HepG2 (cell line): ENCODE measurements at regions not wholly inside any gene's neighbourhood (a gene's known extent, or its start where the extent isn't known, plus 50 kb on each side); places are given as distances from the start of the nearest gene placed in this dataset.

Experiments
- ATAC-seq: fragments of 200-7000 bp; cut with Tn5 transposase; 3 replicates; pipeline ENCODE4 v1.9.1; 2020; ENCODE audit warnings: mild to moderate bottlenecking, moderate library complexity
- BruUV-seq: library from RNA; stranded (reverse); fragments of 400-500 nt; replicated peaks from 2 replicates; lab custom pipeline; 2021; lab: Mats Ljungman, UMichigan
- CTCF ChIA-PET: fragments of 300-600 bp; formaldehyde crosslinking; extraction: SDS; loops from one replicate; lab custom pipeline; 2021; ENCODE audit warnings: low total read pairs, inconsistent platforms, low intra/inter-chr PET ratio; lab: Yijun Ruan, JAX
- POLR2A ChIA-PET: fragments of 350-600 bp; sonication (Branson Sonifier 250); formaldehyde crosslinking; loops from one replicate; lab custom pipeline; 2020; ENCODE audit warnings: antibody characterized with exemption, inconsistent platforms; lab: Yijun Ruan, JAX
- DNase-seq: peaks from one replicate; pipeline ENCODE4 v3.0.0-alpha.2; 2015; ENCODE audit warnings: low spot score
- FAIRE-seq: peaks from 3 replicates; lab custom pipeline; 2011; peaks lifted over from hg19 to GRCh38; lab: Jason Lieb, UNC
- H2AFZ ChIP-seq: one replicate; pipeline ENCODE4 v1.6.1; 2011; ENCODE audit warnings: low read length, inconsistent platforms
- H3K27ac ChIP-seq: fragments of 300-600 bp; 3 replicates; pipeline ENCODE4 v1.8.0; 2011; ENCODE audit warnings: mixed run types, mild to moderate bottlenecking, mixed read lengths, low read length, inconsistent platforms; ENCODE audit not compliant: insufficient read depth; ENCODE audit errors: extremely low read length
- H3K27me3 ChIP-seq, 2 experiments: fragments of 200-600 bp in 1 of 2; 2 replicates in 1 of 2; 3 replicates in 1 of 2; pipeline versions ENCODE4 v1.6.0 to v1.8.0; 2011; ENCODE audit warnings: low read length in 2 of 2, mild to moderate bottlenecking in 2 of 2, moderate library complexity in 2 of 2, inconsistent platforms in 1 of 2; ENCODE audit not compliant: insufficient read depth in 2 of 2, control insufficient read depth in 1 of 2
- H3K36me3 ChIP-seq, 2 experiments: fragments of 200-600 bp in 1 of 2; replicated peaks in 1 of 2; 2 replicates in 1 of 2; 3 replicates in 1 of 2; pipeline versions ENCODE4 v1.5.1 to v1.8.0; 2011; ENCODE audit warnings: low read length in 2 of 2, inconsistent platforms in 1 of 2; ENCODE audit not compliant: insufficient read depth in 2 of 2, control insufficient read depth in 1 of 2
- H3K4me1 ChIP-seq: 2 replicates; pipeline ENCODE4 v1.5.1; 2012; ENCODE audit warnings: low read length, inconsistent platforms; ENCODE audit not compliant: insufficient read depth
- H3K4me2 ChIP-seq: 2 replicates; pipeline ENCODE4 v1.6.0; 2011; ENCODE audit warnings: low read depth, low read length, inconsistent platforms
- H3K4me3 ChIP-seq, 3 experiments: fragments of 200-600 bp in 1 of 3; sonication (generic), shearing (Covaris generic) in 1 of 3; replicated peaks in 1 of 3; 2 replicates each; pipeline ENCODE4 v1.5.1; 2011 to 2016; ENCODE audit warnings: low read length in 3 of 3, inconsistent platforms in 2 of 3, low read depth in 2 of 3, mild to moderate bottlenecking in 2 of 3, control low read depth in 1 of 3, mixed read lengths in 1 of 3; ENCODE audit not compliant: insufficient read depth in 1 of 3
- H3K79me2 ChIP-seq: one replicate; pipeline ENCODE4 v1.6.1; 2011; ENCODE audit warnings: low read length, inconsistent platforms; ENCODE audit not compliant: insufficient read depth
- H3K9ac ChIP-seq: 2 replicates; pipeline ENCODE4 v1.6.0; 2011; ENCODE audit warnings: mild to moderate bottlenecking, low read depth, low read length, inconsistent platforms; ENCODE audit not compliant: insufficient read depth
- H3K9me3 ChIP-seq: 2 replicates; pipeline ENCODE4 v1.5.1; 2012; ENCODE audit warnings: mild to moderate bottlenecking, low read length
- H4K20me1 ChIP-seq: 2 replicates; pipeline ENCODE4 v1.6.0; 2011; ENCODE audit warnings: inconsistent platforms, mild to moderate bottlenecking, low read length, moderate library complexity; ENCODE audit not compliant: insufficient read depth
- CEBPG ChIP-seq: IDR thresholded peaks from 2 replicates; pipeline ENCODE4 v1.6.1; 2016
- FOXJ3 ChIP-seq: sonication (generic); formaldehyde crosslinking; IDR thresholded peaks from 2 replicates; pipeline ENCODE4 v1.4.0; 2020; ENCODE audit warnings: missing genetic modification reagents, mild to moderate bottlenecking, borderline replicate concordance
- GATAD2A ChIP-seq: IDR thresholded peaks from 2 replicates; pipeline ENCODE4 v1.6.1; 2016
- NFRKB ChIP-seq: fragments of 450-650 bp; IDR thresholded peaks from 2 replicates; pipeline ENCODE4 v1.6.1; 2017
- NONO ChIP-seq, 2 experiments: fragments of 450-650 bp in 1 of 2; sonication (generic) in 1 of 2; formaldehyde crosslinking in 1 of 2; IDR thresholded peaks in 1 of 2; conservative IDR thresholded peaks in 1 of 2; 2 replicates each; pipeline versions ENCODE4 v1.6.1 to v1.8.0; 2017 to 2022; ENCODE audit warnings: mild to moderate bottlenecking in 1 of 2, missing genetic modification reagents in 1 of 2, moderate library complexity in 1 of 2
- PITX1 ChIP-seq: sonication (generic); formaldehyde crosslinking; IDR thresholded peaks from 2 replicates; pipeline ENCODE4 v1.5.1; 2020; ENCODE audit warnings: mild to moderate bottlenecking, missing genetic modification reagents
- TBX3 ChIP-seq: fragments of 450-650 bp; IDR thresholded peaks from 2 replicates; pipeline ENCODE4 v1.6.1; 2017; ENCODE audit warnings: antibody characterized with exemption, mild to moderate bottlenecking, inconsistent platforms, borderline replicate concordance
- TFE3 ChIP-seq: IDR thresholded peaks from 2 replicates; pipeline ENCODE4 v1.6.1; 2016
- WIZ ChIP-seq: sonication (generic); formaldehyde crosslinking; IDR thresholded peaks from 2 replicates; pipeline ENCODE4 v1.5.1; 2020; ENCODE audit warnings: mild to moderate bottlenecking, missing genetic modification reagents
- ZNF510 ChIP-seq: sonication (generic); formaldehyde crosslinking; IDR thresholded peaks from 2 replicates; pipeline ENCODE4 v1.4.0; 2020; ENCODE audit warnings: low read depth, mild to moderate bottlenecking, missing genetic modification reagents
- ZNF549 ChIP-seq: sonication (generic); formaldehyde crosslinking; IDR thresholded peaks from 2 replicates; pipeline ENCODE4 v1.5.0; 2020; ENCODE audit warnings: missing genetic modification reagents
- ZNF724P ChIP-seq: sonication (generic); formaldehyde crosslinking; IDR thresholded peaks from 2 replicates; pipeline ENCODE4 v1.8.0; 2022; ENCODE audit warnings: missing genetic modification reagents, borderline replicate concordance
- ZSCAN30 ChIP-seq: sonication (generic); formaldehyde crosslinking; IDR thresholded peaks from 2 replicates; pipeline ENCODE4 v1.5.0; 2020; ENCODE audit warnings: mild to moderate bottlenecking, missing genetic modification reagents
- WGBS: methylation state at CpG from one replicate; pipeline ENCODE4 v1.1.6; 2017; ENCODE audit warnings: low lambda C conversion rate; 5-methylcytosine and 5-hydroxymethylcytosine counted together
- in situ Hi-C: cut with HindIII; loops from 2 replicates; pipeline ENCODE4 v1.10.0; 2017; ENCODE audit warnings: low pct_unique_long_range_greater_than_20kb; ENCODE audit not compliant: extremely low pct_ligation_motif_present
- intact Hi-C: fragments of 100-400 bp; cut with micrococcal nuclease; formaldehyde crosslinking; loops from one replicate; pipeline ENCODE4 v1.10.0; 2022; ENCODE audit not compliant: unreplicated experiment

GRCh38 chrX:39667736-39668482 lies 429.8 kb downstream of the BCOR start:
- Histone ChIP-seq H3K79me2 (no peaks in the 10 kb centered on the region), H3K9ac (no peak overlapping the region), H3K27ac (no peak overlapping the region), H2AFZ (no peak overlapping the region), H3K9me3 (no peaks in the 10 kb centered on the region), H4K20me1 (no peaks in the 10 kb centered on the region), H3K27me3 (no peaks in the 10 kb centered on the region), H3K4me3 (no peak overlapping the region), H3K4me1 (no peaks in the 10 kb centered on the region), H3K36me3 (no peaks in the 10 kb centered on the region), H3K4me2 (no peak overlapping the region)
- BruUV-seq: no TSS peak
- DNase-seq: no peak
- FAIRE-seq: no peak
- in situ Hi-C loops: no loop called here
- TF ChIP-seq ZNF549: no peak
- TF ChIP-seq TBX3: no peak
- no peak for TF ChIP-seq PITX1 (CRISPR knock-in tag)
- no peak for TF ChIP-seq ZNF724P (CRISPR knock-in tag)
- TF ChIP-seq NONO (IDR thresholded peaks at IDR 0.05): no peak
- TF ChIP-seq NONO (CRISPR knock-in tag; conservative IDR thresholded peaks at IDR 0.05): no peak
- no peak for TF ChIP-seq ZSCAN30
- TF ChIP-seq CEBPG (CRISPR knock-in tag): no peak
- no peak for TF ChIP-seq NFRKB
- no peak for TF ChIP-seq TFE3 (CRISPR knock-in tag)
- TF ChIP-seq FOXJ3 (CRISPR knock-in tag): no peak
- no peak for TF ChIP-seq WIZ (CRISPR knock-in tag)
- TF ChIP-seq ZNF510 (CRISPR knock-in tag): no peak
- no peak for TF ChIP-seq GATAD2A (CRISPR knock-in tag)
- ATAC-seq: no peak
- ChIA-PET POLR2A (no interaction called here), CTCF (no interaction called here)
- intact Hi-C loops: no loop called here
- 42% methylated on average over 2 of the region's 9 CpGs for WGBS
